HG03575 (cell line): ENCODE measurements at regions not wholly inside any gene's neighbourhood (a gene's known extent, or its start where the extent isn't known, plus 50 kb on each side); places are given as distances from the start of the nearest gene placed in this dataset.
"Not testable (repeated sequence)": the region's sequence is repeated elsewhere in the genome, so short reads cannot be mapped to it uniquely, and the experiment has no call there.

Experiments used
- ATAC-seq: cut with Tn5 transposase; IDR thresholded peaks from one replicate; pipeline ENCODE4 v1.9.1; 2021; ENCODE audit not compliant: unreplicated experiment, insufficient number of reproducible peaks, low FRiP score; ENCODE audit errors: extremely low read depth

DNA sequence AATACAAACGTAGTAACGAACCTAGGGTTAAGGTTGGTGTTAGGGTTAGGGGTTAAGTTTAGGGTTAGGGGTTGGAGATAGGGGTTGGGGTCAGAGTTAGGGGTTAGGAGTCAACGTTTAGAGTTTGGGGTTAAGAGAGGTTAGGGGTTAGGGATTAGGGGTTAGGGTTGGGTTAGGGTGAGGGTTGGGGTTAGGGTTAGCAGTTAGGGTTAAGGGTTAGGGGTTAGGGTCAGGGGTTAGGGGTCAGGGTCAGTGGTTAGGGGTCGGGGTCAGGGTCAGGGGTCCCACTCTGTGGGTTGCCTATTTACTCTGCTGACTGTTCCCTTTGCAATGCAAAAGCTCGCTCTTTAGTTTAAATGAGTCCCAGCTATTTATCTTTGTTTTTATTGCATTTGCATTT, 275.5 kb downstream of the CCDC74A start:
- ATAC-seq = not testable (repeated sequence)

DNA sequence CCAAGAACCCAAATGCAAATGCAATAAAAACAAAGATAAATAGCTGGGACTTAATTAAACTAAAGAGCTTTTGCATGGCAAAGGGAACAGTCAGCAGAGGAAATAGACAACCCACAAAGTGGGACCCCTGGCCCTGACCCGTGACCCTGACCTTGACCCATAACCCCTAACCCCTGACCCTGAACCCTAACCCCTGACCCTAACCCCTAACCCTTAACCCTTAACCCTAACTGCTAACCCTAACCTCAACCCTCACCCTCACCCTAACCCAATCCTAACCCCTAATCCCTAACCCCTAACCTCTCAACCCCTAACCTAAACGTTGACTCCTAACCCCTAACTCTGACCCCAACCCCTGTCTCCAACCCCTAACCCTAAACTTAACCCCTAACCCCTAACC, 284.9 kb downstream of the CCDC74A start:
- ATAC-seq = not testable (repeated sequence)

DNA sequence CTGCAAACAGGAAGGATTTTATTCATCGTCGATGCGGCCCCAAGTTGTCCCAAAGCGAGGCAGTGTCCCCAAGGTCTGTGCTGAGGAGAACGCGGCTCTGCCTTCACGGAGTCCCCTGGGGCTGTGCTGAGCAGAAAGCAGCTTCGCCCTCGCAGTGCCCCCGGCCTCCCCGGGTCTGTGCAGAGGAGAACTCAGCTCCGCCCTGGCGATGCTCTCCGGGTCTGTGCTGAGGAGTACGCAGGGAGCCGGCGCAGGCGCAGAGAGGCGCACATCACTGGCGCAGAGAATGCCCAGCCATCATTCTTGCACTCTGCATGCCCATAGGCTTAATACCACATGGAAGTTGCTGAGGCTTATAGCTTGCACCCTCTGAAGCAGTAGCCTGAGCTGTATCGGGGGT, 285.7 kb downstream of the CCDC74A start:
- ATAC-seq = not testable (repeated sequence)

DNA sequence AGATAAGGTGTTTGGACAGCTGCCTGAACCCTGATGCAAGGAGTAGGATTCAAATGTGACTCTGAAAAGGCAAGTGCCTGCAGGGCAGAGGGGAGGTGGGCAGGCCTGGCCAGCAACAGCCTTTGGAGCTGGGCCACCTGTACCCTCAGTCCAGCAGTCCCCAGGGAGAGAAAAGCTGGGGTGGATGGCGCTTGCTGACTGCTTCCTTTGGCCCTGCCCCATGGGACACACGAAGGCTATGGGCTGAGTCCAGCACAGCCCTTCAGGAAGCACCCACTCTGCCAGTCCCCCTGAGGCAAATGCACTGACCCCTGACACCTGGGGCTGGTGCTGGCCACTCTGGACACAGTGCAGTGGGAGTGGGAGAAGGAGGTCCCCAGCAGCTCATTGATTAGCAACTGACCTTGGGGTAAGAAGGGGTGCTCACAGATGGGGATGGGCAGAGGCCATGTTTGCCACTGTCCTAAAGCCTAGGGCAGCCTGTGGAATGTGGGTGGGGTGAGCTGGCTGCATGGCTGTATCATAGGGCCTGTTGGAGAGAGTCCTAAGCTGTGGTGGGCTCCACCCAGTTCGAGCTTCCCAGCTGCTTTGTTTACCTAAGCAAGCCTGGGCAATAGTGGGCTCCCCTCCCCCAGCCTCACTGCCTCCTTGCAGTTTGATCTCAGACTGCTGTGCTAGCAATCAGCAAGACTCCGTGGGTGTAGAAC, 290.7 kb downstream of the CCDC74A start:
- not testable (repeated sequence) for ATAC-seq

DNA sequence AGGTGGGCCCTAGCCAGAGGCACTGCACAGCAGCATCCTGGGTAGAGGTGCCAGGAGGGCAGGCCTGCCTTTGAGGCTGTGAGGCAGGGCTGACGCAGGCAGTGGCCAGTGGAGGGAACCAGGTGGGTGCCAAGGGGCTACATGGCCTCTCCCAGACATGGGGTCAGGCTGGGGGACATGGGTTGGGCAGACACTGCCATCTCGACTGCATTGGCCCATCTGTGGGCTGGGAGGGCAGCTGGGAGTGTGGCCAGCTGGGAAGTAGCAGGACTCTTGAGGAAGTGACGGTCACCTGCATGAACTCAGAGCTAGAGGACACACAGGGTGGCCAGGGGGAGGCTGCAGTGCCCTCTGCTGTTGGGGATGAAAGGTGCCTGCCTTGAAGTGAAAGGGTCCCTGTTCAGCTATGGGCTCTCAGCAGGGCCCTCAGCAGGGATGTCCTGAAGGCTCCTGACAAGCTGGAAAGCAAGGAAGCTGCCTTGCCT, 294.6 kb downstream of the CCDC74A start:
- ATAC-seq = not testable (repeated sequence)

DNA sequence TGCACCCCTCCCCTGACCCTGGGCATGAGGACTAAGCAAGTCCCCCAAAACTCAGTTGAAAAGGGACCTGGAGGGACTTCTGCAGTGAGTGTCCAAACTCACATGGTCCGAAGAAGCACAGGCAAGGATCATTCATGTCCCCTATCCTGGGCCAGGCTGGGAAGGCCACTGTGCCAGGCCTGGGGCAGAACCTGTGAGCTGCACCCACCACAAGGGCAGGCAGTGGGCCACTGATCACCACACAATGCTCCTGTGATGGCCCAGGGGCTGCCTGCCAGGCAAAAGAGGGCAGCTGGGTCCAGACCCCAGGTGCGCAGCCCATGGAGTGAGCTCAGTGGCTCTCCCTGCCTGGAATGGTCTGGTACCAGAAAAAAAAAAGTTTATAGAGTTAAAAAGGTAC, 295.4 kb downstream of the CCDC74A start:
- ATAC-seq = not testable (repeated sequence)

DNA sequence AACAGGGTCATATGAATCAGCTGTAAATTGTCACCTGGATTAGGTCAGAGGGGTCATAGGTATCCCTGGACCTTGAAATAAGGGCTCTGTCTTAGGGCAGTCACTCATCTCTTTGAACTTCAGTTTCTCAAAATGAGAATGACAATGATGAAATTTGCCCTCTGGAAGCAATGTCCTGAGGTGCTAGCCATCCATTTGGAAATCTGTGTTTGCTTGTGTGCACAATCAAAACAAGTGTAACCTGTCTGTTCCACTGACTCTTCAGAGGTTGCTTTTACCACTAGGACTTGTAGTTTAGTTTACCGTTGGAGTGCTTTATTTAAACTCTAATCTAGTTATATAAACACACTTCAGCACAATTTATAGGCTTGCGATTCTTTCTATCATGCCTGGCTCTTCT, 297.3 kb downstream of the CCDC74A start:
- not testable (repeated sequence) for ATAC-seq

DNA sequence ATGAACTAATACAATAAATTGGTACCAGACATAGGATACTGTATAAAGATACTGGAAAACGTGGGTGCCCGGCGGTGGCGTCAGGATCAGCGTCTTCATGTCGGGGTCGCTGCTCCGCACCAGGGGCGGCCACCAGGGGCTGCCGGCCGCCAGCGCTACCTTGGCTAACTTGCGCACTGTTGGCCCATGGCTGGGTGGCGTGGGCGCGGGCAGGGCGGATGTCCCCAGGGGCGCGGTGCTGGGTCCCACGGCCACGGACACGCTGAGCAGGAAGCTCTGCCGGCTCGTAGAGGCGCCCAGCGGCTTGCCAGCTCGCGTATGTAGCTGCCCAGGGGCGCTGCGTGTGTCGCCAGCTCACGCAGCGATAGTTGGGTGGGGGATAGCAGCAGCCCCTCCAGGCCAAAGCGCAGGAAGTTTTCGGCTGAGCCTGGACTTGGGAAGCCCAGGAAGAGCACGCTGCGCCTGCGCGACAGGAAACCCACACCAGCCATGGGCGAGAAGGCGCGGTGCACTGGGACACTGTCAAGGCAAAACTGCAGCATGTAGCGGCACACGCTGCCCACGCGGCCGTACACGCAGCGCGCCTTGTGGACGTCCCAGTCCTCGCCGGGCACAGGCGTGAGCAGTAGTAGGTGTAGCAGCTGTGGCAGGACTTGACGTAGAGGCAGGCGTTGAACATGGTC, 299.9 kb downstream of the CCDC74A start:
- no peak for ATAC-seq

DNA sequence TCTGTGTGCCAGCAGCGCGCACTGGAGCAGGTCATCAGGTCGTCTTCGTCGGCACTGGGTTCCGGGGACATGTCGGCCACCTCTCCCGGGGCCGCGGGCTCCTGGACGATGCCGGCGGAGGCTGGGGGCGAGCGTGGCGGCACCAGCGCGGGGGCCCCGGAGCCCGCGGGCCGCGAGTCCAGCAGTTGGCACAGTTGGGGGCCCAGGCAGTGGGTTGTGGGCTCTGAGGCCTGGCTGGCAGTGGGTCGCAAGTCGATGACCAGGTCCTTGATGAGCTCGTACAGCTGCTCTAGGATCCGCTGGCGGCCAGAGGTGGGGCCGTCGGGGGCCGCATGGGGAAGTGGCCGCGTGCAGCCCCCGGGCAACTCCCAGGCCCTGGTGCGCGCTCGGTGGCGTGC, 300.5 kb downstream of the CCDC74A start:
- ATAC-seq = no peak

DNA sequence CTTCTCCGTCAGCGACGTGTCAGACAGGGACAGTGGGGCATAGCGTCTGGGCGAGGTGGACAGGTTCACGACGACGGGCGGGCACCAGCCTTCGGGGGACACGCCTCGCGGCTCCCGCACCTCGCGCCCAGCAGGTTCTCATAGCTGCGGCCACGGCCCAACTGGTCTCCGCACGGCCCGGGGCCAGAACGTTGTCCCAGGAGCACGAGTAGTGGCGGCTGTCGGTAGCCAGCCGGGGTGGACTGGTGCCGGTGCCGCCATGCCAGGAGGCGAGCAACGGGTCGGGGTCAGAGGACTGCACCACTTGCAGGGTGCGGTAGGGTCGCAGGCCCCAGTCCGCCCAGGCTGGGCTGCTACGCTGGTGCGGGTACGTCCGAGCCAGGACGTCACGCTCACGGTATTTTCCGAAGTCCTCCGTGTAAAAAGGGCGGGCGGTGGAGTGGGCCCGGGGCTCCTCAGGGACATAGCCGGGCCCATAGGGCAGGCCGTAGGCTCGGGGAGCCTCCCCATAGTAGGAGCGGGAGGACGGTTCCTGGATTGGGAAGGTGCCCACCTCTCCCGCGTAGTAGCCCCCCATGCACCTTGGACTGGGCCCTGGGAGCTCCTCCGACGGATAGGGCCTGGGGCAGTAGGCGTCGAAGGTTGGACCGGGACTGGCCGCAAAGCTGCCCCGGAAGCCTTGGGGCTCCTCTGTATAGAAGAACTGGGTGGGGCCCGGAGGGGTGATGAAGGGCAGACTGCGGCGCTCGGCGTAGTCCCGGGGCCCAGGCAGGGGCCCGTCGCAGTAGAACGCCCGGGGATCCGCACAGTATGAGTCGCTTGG, 301.2 kb downstream of the CCDC74A start:
- not testable (repeated sequence) for ATAC-seq

DNA sequence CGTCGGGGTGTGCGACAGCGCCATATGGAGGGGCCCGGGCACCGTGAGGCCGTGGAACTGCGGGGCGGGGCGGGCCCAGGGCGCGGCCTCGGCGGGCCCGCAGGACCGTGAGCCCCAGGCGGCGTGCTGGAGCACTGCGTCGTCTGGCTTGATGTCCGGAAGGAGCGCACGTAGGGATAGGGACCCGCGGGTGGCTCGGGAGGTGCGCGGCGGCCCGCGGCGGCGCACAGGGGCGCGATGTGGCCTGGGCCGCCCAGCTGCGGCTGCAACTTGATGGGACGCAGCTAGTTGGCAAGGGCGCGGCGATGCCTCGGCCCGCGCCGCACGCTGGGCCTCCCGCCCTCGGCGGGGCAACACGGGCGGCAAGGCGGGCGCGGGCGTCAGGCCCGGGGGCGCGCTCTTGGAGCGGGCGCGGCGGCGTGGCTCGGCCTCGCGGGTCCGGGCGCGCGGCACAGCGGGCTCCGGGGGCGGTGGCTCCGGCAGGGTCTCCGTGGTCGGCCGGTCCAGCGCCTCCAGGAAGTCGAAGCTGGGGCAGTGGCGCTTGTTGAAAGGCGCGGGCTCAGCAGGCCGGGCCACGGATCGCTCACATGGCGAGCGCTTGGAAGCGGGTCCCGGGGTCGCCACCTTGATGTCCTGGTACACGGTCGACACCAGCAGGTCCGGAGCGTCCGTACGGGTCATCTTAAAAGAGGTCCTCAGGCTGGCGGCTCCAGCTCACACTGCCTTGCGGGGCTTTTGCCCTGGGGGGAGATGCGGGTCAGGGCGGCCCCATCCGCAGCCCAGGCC, 302.0 kb downstream of the CCDC74A start:
- ATAC-seq = not testable (repeated sequence)

DNA sequence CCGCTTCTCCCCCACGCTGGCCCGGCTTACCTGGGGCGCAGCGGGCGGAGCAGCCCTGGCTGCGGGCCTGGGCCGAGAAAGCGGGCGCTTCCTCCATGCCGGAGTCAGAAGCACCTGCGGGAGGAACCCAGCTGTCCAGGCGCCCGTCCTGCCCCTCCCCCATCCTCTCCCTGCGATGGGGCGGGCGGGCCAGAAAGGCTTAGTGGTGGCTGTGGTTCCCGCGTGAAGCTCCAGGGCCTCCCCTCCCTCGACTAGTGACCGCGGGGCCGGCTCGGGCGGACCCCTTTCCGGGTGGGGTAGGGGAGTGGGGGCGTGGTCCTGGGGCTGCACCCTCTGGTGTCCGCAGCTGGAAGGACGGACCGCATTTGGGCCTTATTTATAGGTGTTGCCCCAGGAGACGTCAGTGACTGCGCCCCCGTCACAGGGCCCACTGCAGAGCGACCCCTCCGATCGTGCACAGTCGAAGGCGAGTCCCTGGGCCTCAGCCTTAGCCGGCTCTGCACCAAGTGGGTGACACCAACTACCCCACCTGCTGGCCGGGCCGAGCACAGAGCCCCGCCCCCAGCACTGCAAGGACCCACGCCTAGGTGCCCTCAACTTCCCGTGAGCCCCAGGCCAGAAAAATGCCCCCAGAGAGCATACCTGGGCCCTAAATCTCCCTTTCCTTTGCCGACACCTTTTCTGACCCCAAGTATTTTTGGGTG, 302.7 kb downstream of the CCDC74A start:
- not testable (repeated sequence) for ATAC-seq

DNA sequence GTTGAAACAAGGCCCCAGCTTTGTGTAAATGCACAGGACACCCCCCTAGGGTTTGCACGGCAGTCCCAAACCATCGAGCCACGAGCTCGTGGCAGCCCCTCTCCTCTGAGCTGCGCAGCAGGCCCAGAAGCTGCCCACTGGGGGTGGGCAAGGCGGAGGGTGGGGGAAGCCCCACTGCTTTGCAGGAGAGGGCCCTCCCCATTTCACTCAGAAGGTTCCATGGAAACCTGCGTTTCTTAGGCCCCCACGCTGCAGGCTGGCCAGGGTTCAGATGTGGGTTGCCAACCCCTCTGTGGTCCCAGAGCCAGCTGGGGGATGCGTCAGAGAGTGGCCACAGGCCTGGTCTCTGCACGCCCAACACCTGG, 303.2 kb downstream of the CCDC74A start:
- ATAC-seq = not testable (repeated sequence)

DNA sequence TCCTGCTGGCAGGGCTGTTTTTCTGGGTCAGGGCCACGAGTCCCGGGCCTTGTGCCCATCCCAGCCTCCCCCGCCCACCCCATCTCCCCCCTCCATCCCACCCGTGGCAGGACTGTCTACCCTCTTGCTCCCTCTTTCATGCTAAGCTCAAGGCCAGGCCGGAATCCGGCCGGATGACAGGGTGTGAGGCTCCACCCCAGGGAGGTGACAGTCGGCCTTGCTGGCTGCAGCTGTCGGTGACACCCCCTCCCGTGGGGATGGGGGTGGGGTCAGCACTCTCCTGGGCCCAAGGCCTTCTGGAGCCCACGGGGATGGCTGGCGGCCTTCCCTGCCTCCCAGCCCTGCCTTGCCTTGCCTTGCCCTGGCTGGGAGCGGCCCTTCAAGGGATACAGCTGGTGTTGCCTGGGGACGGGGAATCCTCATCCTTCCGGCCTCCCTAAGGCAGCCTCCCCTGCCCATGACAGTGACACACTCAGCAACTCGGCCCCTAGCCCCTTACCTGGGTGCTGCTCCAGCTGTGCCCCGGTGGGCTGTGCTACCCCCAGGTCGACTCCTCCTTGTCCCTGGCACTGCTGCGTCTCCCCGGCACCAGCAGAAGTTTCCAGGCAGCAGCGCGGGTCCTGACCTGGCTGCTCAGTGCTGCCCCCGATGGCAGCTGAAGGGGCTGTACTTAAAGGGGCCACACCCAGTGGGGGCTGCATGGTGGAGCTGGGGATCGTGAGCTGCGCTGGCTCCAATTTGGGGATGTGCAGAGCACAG, 303.9 kb downstream of the CCDC74A start:
- ATAC-seq = not testable (repeated sequence)

DNA sequence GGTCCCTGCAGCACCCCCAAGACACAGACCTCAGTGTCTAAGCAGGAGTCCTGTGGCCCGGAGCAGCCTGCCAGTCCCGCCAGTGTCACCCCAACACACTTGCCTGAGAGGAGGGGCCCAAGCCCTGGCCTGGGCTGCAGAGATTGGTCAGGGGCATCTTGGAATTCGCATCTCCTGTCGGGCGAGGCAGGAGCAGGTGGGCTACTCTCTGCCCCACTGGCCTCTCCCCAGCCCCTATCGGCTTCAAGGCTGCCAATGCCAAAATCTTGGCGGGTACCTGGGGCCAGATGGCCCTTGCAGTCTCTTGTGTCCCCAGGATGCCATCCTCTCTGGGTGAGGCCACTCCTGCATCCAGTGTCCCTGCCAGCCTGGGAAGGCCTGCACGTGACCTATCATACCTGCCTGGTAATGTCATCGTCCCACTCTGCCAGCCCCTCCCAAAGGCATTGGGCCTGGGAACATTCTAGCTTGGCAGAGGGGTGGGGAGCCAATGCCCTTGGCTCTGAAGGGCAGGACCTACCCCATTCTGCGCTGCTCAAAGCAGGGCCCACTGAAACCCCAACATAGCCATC, 304.6 kb downstream of the CCDC74A start:
- not testable (repeated sequence) for ATAC-seq

DNA sequence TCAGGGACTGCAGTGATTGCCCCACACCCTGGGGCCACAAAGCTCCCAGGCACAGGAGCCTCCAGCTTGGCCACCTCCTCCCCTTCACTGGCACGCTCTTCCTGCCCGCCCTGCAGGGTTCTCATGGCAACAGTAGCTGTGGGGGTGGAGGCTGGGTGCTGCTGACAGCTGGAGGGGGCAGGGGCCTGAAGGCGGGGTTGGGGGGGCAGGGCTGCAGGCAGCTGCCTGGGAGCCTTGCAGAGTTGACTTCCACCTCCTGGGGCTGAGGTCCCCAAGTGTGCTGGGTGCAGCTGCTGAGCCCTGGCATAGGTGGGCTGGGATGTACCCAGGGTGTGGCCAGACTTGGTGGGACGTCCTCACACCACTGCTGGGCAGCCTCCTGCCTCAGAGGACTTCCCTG, 305.2 kb downstream of the CCDC74A start:
- not testable (repeated sequence) for ATAC-seq
